Activated T-cell treated with anti-CD3 and anti-CD28 coated beads, Interleukin-2, amount 50 U/mL, for 24 hours (primary cell): ENCODE measurements at regions not wholly inside any gene's neighbourhood (a gene's known extent, or its start where the extent isn't known, plus 50 kb on each side); places are given as distances from the start of the nearest gene placed in this dataset.
"Not testable (repeated sequence)": the region's sequence is repeated elsewhere in the genome, so short reads cannot be mapped to it uniquely, and the experiment has no call there.

Experiments
- DNase-seq: peaks from one replicate; pipeline ENCODE4 v3.0.0-alpha.2; 2020
- H3K27ac Mint-ChIP-seq: 2 replicates; pipeline ENCODE4 v1.8.0; 2020; ENCODE audit warnings: mild to moderate bottlenecking, mixed read lengths
- H3K27me3 Mint-ChIP-seq: 2 replicates; pipeline ENCODE4 v1.8.0; 2020; ENCODE audit warnings: mixed read lengths
- H3K36me3 Mint-ChIP-seq: 2 replicates; pipeline ENCODE4 v1.8.0; 2020; ENCODE audit warnings: low read depth, mixed read lengths
- H3K4me1 Mint-ChIP-seq: 2 replicates; pipeline ENCODE4 v1.8.0; 2020; ENCODE audit warnings: low read depth, mixed read lengths
- H3K4me3 Mint-ChIP-seq: 2 replicates; pipeline ENCODE4 v1.8.0; 2020; ENCODE audit warnings: mild to moderate bottlenecking, moderate library complexity, mixed read lengths
- H3K9me3 Mint-ChIP-seq: 2 replicates; pipeline ENCODE4 v1.8.0; 2020; ENCODE audit warnings: mixed read lengths

GRCh38 chr1:99062192-99062591, 57.5 kb upstream of the PLPPR5 start:
- Mint-ChIP-seq H3K9me3 (no peaks in the 10 kb centered on the region), H3K4me3 (no peak overlapping the region), H3K36me3 (no peaks in the 10 kb centered on the region), H3K4me1 (no peaks in the 10 kb centered on the region), H3K27ac (no peak overlapping the region), H3K27me3 (peaks cover 11% of the 10 kb centered on the region)
- no peak for DNase-seq

DNA sequence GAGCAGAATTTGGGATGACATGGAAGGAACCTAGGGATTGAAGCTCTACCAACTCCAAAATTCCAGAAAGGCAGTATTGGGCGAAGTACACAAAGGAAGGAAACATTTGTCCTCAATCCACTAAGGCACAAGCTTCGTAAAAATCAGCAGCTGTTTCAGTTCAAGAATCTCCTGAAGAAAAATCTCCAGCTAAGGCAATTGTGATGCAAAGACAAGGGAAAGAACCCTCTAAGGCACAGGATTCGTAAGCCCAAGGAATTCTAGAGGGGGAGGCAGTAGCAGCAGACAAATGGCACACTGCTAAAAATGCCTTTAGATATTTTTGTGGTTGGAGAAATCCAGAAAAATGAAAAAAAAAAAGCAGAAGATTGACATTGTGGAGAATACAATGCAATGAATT, 64.5 kb upstream of the PLPPR5 start:
- H3K4me1 Mint-ChIP-seq = no peaks in the 10 kb centered on the region
- no peak for DNase-seq

DNA sequence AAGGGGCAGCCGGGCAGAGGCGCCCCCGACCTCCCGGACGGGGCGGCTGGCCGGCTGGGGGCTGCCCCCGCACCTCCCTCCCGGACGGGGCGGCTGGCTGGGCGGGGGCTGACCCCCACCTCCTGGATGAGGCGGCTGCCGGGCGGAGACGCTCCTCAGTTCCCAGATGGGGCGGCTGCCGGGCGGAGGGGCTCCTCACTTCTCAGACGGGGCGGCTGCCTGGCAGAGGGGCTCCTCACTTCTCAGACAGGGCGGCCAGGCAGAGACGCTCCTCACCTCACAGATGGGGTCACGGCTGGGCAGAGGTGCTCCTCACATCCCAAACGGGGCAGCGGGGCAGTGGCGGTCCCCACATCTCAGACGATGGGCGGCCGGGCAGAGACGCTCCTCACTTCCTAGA, 73.9 kb upstream of the PLPPR5 start:
- H3K4me3 Mint-ChIP-seq, DNase-seq: not testable (repeated sequence)

More for the DNA sequence above, 64.5 kb upstream of the PLPPR5 start:
- Mint-ChIP-seq H3K9me3 (no peaks in the 10 kb centered on the region), H3K4me3 (no peak overlapping the region), H3K27me3 (no peaks in the 10 kb centered on the region), H3K27ac (no peak overlapping the region), H3K36me3 (no peaks in the 10 kb centered on the region)

GRCh38 chr1:99082366-99082765, 77.7 kb upstream of the PLPPR5 start:
- no peaks in the 10 kb centered on the region for H3K36me3 Mint-ChIP-seq
- H3K4me3 Mint-ChIP-seq = no peak overlapping the region
- H3K27me3 Mint-ChIP-seq = no peaks in the 10 kb centered on the region
- DNase-seq = no peak
- no peak overlapping the region for H3K27ac Mint-ChIP-seq
- H3K4me1 Mint-ChIP-seq = no peaks in the 10 kb centered on the region
- no peaks in the 10 kb centered on the region for H3K9me3 Mint-ChIP-seq

More for the DNA sequence above, 73.9 kb upstream of the PLPPR5 start:
- not testable (repeated sequence) for H3K27ac Mint-ChIP-seq, H3K36me3 Mint-ChIP-seq, H3K27me3 Mint-ChIP-seq, H3K4me1 Mint-ChIP-seq, H3K9me3 Mint-ChIP-seq

- Mint-ChIP-seq H3K27ac (no peak overlapping the region), H3K4me1 (no peaks in the 10 kb centered on the region), H3K27me3 (no peaks in the 10 kb centered on the region), H3K9me3 (no peaks in the 10 kb centered on the region), H3K4me3 (no peak overlapping the region), H3K36me3 (no peaks in the 10 kb centered on the region)
- no peak for DNase-seq
Observed at GRCh38 chr1:99083338-99083737, 78.7 kb upstream of the PLPPR5 start.

DNA sequence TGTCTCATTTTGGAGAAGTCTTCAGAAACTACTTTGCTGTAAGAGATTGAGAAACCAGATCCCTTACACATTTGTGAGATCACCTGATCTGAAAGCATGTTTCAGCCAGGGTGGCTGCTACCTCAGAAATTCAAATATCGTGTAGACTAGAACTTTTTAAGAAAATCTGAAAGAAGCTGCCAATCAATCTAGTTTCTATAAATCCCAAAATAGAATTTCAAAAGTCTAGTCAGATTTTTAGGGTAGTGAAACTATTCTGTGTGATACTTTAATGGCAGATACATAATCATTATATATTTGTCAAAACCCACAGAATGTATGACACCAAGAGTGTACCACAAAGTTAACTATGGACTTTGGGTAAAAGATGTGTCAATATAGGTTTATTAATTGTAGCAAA, 79.9 kb upstream of the PLPPR5 start:
- Mint-ChIP-seq H3K9me3 (no peaks in the 10 kb centered on the region), H3K36me3 (no peaks in the 10 kb centered on the region), H3K27me3 (no peaks in the 10 kb centered on the region), H3K4me3 (no peak overlapping the region), H3K4me1 (no peaks in the 10 kb centered on the region), H3K27ac (no peak overlapping the region)
- DNase-seq = no peak

GRCh38 chr1:99086057-99086456, 81.4 kb upstream of the PLPPR5 start:
- Mint-ChIP-seq H3K4me1 (no peaks in the 10 kb centered on the region), H3K27ac (no peak overlapping the region), H3K4me3 (no peak overlapping the region), H3K27me3 (no peaks in the 10 kb centered on the region), H3K9me3 (no peaks in the 10 kb centered on the region), H3K36me3 (no peaks in the 10 kb centered on the region)
- DNase-seq = no peak

- Mint-ChIP-seq H3K4me1 (no peaks in the 10 kb centered on the region), H3K36me3 (peaks cover 3% of the 10 kb centered on the region), H3K4me3 (no peak overlapping the region), H3K9me3 (peaks cover 25% of the 10 kb centered on the region), H3K27me3 (peaks cover 6% of the 10 kb centered on the region), H3K27ac (no peak overlapping the region)
- no peak for DNase-seq
Observed at GRCh38 chr1:99098589-99098988, 93.9 kb upstream of the PLPPR5 start.

DNA sequence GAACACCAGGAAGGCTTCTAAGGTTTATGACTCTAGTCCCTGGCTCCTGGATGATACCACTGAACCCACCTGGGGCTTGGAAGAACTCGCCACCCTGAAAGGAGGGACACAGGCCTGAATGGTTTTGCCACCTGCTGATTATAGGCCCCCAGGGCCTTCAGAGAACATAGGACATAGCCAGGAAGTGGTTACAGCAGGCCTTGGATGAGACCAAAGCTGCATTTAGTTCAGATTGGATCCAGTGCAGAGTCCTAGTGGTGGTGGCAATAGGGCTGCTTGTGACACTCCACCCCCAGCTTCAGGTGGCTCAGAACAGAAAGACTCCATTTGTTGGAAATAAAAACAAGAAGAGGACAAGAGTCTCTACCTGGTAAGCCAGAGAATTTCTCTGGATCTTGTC, 101.6 kb upstream of the PLPPR5 start:
- DNase-seq = no peak
- H3K9me3 Mint-ChIP-seq = no peaks in the 10 kb centered on the region
- no peak overlapping the region for H3K4me3 Mint-ChIP-seq
- H3K27ac Mint-ChIP-seq = no peak overlapping the region
- no peaks in the 10 kb centered on the region for H3K36me3 Mint-ChIP-seq
- H3K27me3 Mint-ChIP-seq = no peaks in the 10 kb centered on the region
- H3K4me1 Mint-ChIP-seq = peaks cover 10% of the 10 kb centered on the region

GRCh38 chr1:99107680-99108079, 103.0 kb upstream of the PLPPR5 start:
- Mint-ChIP-seq H3K9me3 (peaks cover 2% of the 10 kb centered on the region), H3K27ac (no peak overlapping the region), H3K36me3 (no peaks in the 10 kb centered on the region), H3K4me1 (peaks cover 10% of the 10 kb centered on the region), H3K27me3 (no peaks in the 10 kb centered on the region), H3K4me3 (no peak overlapping the region)
- no peak for DNase-seq

GRCh38 chr1:99110140-99111041, 105.7 kb upstream of the PLPPR5 start:
- Mint-ChIP-seq H3K4me1 (peaks cover 10% of the 10 kb centered on the region), H3K4me3 (no peak overlapping the region), H3K27ac (no peak overlapping the region), H3K36me3 (no peaks in the 10 kb centered on the region), H3K27me3 (no peaks in the 10 kb centered on the region), H3K9me3 (peaks cover 5% of the 10 kb centered on the region)
- no peak for DNase-seq

DNA sequence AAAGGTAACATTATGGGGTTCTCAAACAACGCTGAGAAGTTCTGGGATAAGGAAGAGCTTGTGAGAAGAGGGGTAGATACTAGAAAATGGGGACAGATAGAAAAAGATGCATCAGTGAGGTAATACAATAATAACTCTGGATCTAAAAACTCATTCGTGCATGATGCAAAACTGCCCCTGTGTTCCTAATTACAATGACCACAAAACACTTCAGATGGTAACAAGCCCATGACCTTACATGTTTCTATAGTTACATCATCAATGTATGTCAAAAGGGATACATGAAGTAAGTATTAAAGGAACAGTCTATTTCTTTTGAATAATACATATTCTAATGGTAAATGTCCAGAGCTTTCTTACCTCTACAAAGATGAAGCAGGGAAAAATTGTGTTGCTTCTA, 110.6 kb upstream of the PLPPR5 start:
- H3K4me1 Mint-ChIP-seq = no peaks in the 10 kb centered on the region
- H3K27ac Mint-ChIP-seq = no peak overlapping the region
- H3K36me3 Mint-ChIP-seq = no peaks in the 10 kb centered on the region
- peaks cover 5% of the 10 kb centered on the region for H3K9me3 Mint-ChIP-seq
- DNase-seq = no peak
- no peak overlapping the region for H3K4me3 Mint-ChIP-seq
- peaks cover 4% of the 10 kb centered on the region for H3K27me3 Mint-ChIP-seq

DNA sequence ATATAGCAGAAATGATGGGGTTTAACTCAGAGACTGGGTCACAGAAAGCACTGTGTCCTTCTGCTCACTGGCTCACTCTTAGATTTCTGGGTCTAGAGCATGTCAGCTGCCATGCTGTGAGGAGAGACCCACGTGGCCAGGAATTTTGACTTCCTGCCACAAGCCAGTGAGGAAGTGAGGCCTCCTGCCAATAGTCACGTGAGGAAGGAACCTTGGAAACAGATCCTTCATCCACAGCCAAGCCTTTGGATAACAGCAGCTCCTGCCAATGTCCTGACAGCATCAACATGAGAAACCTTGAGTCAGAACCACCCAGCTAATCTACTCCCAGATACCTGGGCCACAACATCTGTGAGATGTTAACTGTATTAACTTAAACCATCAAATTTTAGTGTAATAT, 114.5 kb upstream of the PLPPR5 start:
- Mint-ChIP-seq H3K36me3 (no peaks in the 10 kb centered on the region), H3K4me3 (no peak overlapping the region), H3K9me3 (no peaks in the 10 kb centered on the region), H3K27me3 (peaks cover 4% of the 10 kb centered on the region), H3K27ac (no peak overlapping the region), H3K4me1 (no peaks in the 10 kb centered on the region)
- DNase-seq = no peak

- H3K36me3 Mint-ChIP-seq = no peaks in the 10 kb centered on the region
- no peak overlapping the region for H3K27ac Mint-ChIP-seq
- H3K27me3 Mint-ChIP-seq = no peaks in the 10 kb centered on the region
- H3K4me3 Mint-ChIP-seq = no peak overlapping the region
- DNase-seq = no peak
- no peaks in the 10 kb centered on the region for H3K9me3 Mint-ChIP-seq
- H3K4me1 Mint-ChIP-seq = no peaks in the 10 kb centered on the region
Observed at GRCh38 chr1:99122039-99122438, 117.4 kb upstream of the PLPPR5 start.

DNA sequence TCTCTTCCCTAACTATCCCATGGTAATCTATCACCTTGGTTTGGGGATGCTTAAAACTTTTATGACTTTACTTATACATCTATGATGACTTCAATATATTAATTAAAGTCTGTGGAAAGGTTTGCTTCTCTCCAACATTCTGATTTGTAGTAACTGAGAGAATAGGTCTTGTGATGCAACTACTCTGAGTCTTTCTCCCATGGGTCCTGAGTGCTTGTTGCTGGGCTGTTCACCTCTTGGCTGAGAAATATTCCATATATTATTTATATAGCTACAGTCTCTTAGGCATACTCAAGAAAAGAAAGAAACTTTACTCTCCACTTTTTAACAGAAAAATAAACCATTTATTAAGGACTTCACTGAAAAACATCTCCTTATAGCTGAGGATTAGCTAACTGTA, 119.3 kb upstream of the PLPPR5 start:
- Mint-ChIP-seq H3K36me3 (no peaks in the 10 kb centered on the region), H3K4me3 (no peak overlapping the region), H3K27me3 (peaks cover 3% of the 10 kb centered on the region), H3K27ac (no peak overlapping the region), H3K4me1 (no peaks in the 10 kb centered on the region), H3K9me3 (no peaks in the 10 kb centered on the region)
- no peak for DNase-seq
